Osteoblast (primary cell): ENCODE measurements at regions not wholly inside any gene's neighbourhood (a gene's known extent, or its start where the extent isn't known, plus 50 kb on each side); places are given as distances from the start of the nearest gene placed in this dataset.

Experiments
- DNase-seq: peaks from one replicate; pipeline ENCODE4 v3.0.0; 2011; ENCODE audit warnings: low spot score, mixed read lengths; ENCODE audit not compliant: insufficient read length; ENCODE audit errors: missing footprints
- H2AFZ ChIP-seq: 2 replicates; pipeline ENCODE4 v1.6.0; 2011; ENCODE audit warnings: mild to moderate bottlenecking, low read length
- H3K27ac ChIP-seq: 2 replicates; pipeline ENCODE4 v1.5.1; 2011; ENCODE audit warnings: mild to moderate bottlenecking, low read depth, low read length, moderate library complexity
- H3K27me3 ChIP-seq: 2 replicates; pipeline ENCODE4 v1.6.0; 2012; ENCODE audit warnings: mild to moderate bottlenecking, control low read depth, inconsistent platforms, low read length, moderate library complexity; ENCODE audit not compliant: insufficient read depth
- H3K36me3 ChIP-seq: 2 replicates; pipeline ENCODE4 v1.5.1; 2011; ENCODE audit warnings: mild to moderate bottlenecking, low read length, control low read depth, moderate library complexity; ENCODE audit not compliant: insufficient read depth
- H3K4me1 ChIP-seq: 2 replicates; pipeline ENCODE4 v1.5.1; 2011; ENCODE audit warnings: mild to moderate bottlenecking, low read length, control low read depth, moderate library complexity; ENCODE audit not compliant: insufficient read depth
- H3K4me2 ChIP-seq: 2 replicates; pipeline ENCODE4 v1.6.0; 2011; ENCODE audit warnings: mild to moderate bottlenecking, low read length; ENCODE audit not compliant: insufficient read depth
- H3K4me3 ChIP-seq: fragments of 200-600 bp; sonication (generic); 3 replicates; pipeline ENCODE4 v1.5.1; 2012; ENCODE audit warnings: mild to moderate bottlenecking, low read length, inconsistent platforms; ENCODE audit not compliant: insufficient read depth
- H3K79me2 ChIP-seq: 2 replicates; pipeline ENCODE4 v1.6.0; 2012; ENCODE audit warnings: mild to moderate bottlenecking, low read length, control low read depth, inconsistent platforms; ENCODE audit not compliant: insufficient read depth
- H3K9me3 ChIP-seq: 2 replicates; pipeline ENCODE4 v1.5.1; 2011; ENCODE audit warnings: low read depth, low read length, control low read depth
- H4K20me1 ChIP-seq: 2 replicates; pipeline ENCODE4 v1.6.0; 2012; ENCODE audit warnings: mild to moderate bottlenecking, low read length, control low read depth; ENCODE audit not compliant: insufficient read depth
- TF ChIP-seq, protein P1 (sequence below): IDR thresholded peaks from 2 replicates; pipeline ENCODE4 v1.5.1; 2011; ENCODE audit warnings: mild to moderate bottlenecking, low read depth, low read length, moderate library complexity; ENCODE audit errors: extremely low read depth

DNA sequence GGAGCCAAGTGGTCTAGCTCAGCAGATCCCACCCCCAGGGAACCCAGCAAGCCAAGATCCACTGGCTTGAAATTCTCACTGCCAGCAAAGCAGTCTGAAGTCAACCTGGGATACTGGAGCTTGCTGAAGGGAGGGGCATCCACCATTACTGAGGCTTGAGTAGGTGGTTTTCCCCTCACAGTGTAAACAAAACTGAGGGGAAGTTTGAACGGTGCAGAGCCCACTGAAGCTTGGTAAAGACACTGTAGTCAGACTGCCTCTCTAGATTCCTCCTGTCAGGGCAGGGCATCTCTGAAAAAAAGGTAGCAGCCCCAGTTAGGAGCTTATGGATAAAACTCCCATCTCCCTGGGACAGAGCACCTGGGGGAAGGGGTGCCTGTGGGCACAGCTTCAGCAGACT, 819.5 kb upstream of the EPHA7 start:
- Histone ChIP-seq H3K27me3 (no peaks in the 10 kb centered on the region), H4K20me1 (no peaks in the 10 kb centered on the region), H3K27ac (no peak overlapping the region), H2AFZ (no peak overlapping the region), H3K4me2 (no peak overlapping the region), H3K4me1 (no peaks in the 10 kb centered on the region), H3K36me3 (no peaks in the 10 kb centered on the region), H3K79me2 (no peaks in the 10 kb centered on the region), H3K4me3 (no peak overlapping the region), H3K9me3 (no peaks in the 10 kb centered on the region)
- no peak for DNase-seq
- TF ChIP-seq, protein P1, sequence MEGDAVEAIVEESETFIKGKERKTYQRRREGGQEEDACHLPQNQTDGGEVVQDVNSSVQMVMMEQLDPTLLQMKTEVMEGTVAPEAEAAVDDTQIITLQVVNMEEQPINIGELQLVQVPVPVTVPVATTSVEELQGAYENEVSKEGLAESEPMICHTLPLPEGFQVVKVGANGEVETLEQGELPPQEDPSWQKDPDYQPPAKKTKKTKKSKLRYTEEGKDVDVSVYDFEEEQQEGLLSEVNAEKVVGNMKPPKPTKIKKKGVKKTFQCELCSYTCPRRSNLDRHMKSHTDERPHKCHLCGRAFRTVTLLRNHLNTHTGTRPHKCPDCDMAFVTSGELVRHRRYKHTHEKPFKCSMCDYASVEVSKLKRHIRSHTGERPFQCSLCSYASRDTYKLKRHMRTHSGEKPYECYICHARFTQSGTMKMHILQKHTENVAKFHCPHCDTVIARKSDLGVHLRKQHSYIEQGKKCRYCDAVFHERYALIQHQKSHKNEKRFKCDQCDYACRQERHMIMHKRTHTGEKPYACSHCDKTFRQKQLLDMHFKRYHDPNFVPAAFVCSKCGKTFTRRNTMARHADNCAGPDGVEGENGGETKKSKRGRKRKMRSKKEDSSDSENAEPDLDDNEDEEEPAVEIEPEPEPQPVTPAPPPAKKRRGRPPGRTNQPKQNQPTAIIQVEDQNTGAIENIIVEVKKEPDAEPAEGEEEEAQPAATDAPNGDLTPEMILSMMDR = no peak

DNA sequence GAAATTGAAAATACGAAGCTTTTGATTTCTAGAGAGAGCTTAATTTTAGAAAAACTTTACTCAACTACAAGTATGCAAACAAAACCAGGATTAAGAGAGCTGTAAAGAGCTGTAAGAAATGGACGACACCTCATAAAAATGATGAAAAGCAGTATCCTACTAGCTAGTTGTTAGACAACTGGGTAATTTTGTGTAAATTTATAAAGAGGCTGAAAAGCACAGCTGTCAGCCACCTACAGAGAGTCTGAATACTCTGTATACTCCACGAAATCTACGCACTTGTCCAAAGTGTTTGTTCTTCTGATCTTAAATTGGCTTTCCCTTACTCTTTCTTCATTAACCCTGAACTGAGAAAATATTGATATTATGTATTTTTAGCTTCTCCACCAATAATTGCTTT, 808.4 kb upstream of the EPHA7 start:
- Histone ChIP-seq H3K27ac (no peak overlapping the region), H3K79me2 (no peaks in the 10 kb centered on the region), H3K4me1 (no peaks in the 10 kb centered on the region), H3K4me3 (no peak overlapping the region), H3K4me2 (no peak overlapping the region), H3K27me3 (no peaks in the 10 kb centered on the region), H4K20me1 (no peaks in the 10 kb centered on the region), H2AFZ (no peak overlapping the region), H3K9me3 (no peaks in the 10 kb centered on the region), H3K36me3 (no peaks in the 10 kb centered on the region)
- TF ChIP-seq, protein P1 = no peak
- no peak for DNase-seq

DNA sequence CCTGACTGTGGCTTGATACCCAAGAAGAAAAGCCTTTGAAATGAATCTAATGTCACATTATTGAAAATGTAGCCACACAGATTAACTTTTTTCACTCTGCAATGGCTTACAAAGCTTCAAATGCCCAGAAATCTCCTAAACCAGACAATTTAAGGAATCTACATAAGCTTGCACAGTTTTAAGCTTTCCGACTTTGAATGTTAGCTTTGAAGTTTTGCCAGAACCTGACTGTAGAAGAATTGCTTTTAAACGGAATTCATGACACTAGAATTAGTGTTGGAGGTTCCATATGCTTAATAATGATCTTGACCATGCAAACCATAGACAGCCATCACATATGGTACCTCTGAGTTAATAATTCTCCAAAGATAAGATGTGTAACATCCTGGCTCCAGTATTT, 798.5 kb upstream of the EPHA7 start:
- no peak overlapping the region for H3K4me2 ChIP-seq
- no peak for DNase-seq
- no peaks in the 10 kb centered on the region for H3K79me2 ChIP-seq
- no peaks in the 10 kb centered on the region for H3K27me3 ChIP-seq
- no peak overlapping the region for H3K4me3 ChIP-seq
- no peaks in the 10 kb centered on the region for H3K36me3 ChIP-seq
- TF ChIP-seq, protein P1 = no peak
- no peaks in the 10 kb centered on the region for H3K4me1 ChIP-seq
- no peaks in the 10 kb centered on the region for H3K9me3 ChIP-seq
- no peak overlapping the region for H2AFZ ChIP-seq
- H4K20me1 ChIP-seq = no peaks in the 10 kb centered on the region
- no peak overlapping the region for H3K27ac ChIP-seq

DNA sequence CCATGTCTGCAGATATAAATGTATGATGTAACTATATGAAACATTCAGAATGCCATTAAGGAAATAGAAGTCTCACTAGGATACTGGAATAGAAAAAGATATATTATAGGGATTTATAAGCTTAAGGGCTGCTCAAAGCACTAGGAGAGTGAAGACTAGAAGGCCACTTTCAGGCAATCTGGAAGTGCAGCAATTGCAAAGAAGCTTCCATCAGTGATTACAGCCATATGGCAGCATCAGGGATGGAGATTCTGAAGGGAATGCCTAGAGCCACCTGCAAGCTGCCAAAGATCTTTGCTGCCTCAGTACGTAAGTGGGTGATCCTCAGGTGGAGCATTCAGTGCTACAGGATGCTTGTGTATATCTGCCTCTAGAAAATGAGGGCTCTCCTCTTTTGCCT, 796.2 kb upstream of the EPHA7 start:
- Histone ChIP-seq H3K9me3 (no peaks in the 10 kb centered on the region), H3K4me2 (no peak overlapping the region), H4K20me1 (no peaks in the 10 kb centered on the region), H3K79me2 (no peaks in the 10 kb centered on the region), H3K27ac (no peak overlapping the region), H3K27me3 (no peaks in the 10 kb centered on the region), H3K36me3 (no peaks in the 10 kb centered on the region), H3K4me1 (no peaks in the 10 kb centered on the region), H2AFZ (no peak overlapping the region), H3K4me3 (no peak overlapping the region)
- TF ChIP-seq, protein P1 = no peak
- no peak for DNase-seq
